ENCODE measurements at regions not wholly inside any gene's neighbourhood (a gene's known extent, or its start where the extent isn't known, plus 50 kb on each side); places are given as distances from the start of the nearest gene placed in this dataset.
"Not testable (repeated sequence)": the region's sequence is repeated elsewhere in the genome, so short reads cannot be mapped to it uniquely, and the experiment has no call there.

DNA sequence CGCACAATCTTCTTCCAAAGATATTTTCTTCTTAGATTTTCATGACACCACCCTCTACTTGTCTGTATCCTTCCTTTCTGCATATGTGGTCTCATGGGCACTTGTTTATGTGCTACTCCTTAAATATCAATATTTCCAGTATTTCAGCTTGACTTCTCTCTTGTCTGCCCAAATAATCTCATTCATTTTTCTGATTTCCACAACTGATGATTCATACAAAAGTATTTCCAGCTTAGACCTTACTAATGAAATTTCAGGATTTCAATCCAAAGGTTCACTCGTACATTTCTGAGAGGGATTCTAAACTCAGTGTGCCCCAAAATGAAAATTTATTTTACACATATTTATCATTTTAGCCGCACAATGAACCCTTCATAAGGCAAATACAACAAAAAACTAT lies 928.9 kb upstream of the C9orf72 start:
- no peak for DNase-seq (ENCODE audit: low read depth)
- TF ChIP-seq, protein P1, sequence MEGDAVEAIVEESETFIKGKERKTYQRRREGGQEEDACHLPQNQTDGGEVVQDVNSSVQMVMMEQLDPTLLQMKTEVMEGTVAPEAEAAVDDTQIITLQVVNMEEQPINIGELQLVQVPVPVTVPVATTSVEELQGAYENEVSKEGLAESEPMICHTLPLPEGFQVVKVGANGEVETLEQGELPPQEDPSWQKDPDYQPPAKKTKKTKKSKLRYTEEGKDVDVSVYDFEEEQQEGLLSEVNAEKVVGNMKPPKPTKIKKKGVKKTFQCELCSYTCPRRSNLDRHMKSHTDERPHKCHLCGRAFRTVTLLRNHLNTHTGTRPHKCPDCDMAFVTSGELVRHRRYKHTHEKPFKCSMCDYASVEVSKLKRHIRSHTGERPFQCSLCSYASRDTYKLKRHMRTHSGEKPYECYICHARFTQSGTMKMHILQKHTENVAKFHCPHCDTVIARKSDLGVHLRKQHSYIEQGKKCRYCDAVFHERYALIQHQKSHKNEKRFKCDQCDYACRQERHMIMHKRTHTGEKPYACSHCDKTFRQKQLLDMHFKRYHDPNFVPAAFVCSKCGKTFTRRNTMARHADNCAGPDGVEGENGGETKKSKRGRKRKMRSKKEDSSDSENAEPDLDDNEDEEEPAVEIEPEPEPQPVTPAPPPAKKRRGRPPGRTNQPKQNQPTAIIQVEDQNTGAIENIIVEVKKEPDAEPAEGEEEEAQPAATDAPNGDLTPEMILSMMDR (conservative IDR thresholded peaks at IDR 0.05; ENCODE audit: low read length) = no peak

GRCh38 chr9:28502741-28503140 lies 929.5 kb upstream of the C9orf72 start:
- TF ChIP-seq, protein P1 (conservative IDR thresholded peaks at IDR 0.05; ENCODE audit: low read length) = no peak
- no peak overlapping the region for H3K4me3 ChIP-seq (ENCODE audit: low read length)
- no peak for DNase-seq (ENCODE audit: low read depth)

More for the DNA sequence above, 928.9 kb upstream of the C9orf72 start:
- no peak overlapping the region for H3K4me3 ChIP-seq (ENCODE audit: low read length)

DNA sequence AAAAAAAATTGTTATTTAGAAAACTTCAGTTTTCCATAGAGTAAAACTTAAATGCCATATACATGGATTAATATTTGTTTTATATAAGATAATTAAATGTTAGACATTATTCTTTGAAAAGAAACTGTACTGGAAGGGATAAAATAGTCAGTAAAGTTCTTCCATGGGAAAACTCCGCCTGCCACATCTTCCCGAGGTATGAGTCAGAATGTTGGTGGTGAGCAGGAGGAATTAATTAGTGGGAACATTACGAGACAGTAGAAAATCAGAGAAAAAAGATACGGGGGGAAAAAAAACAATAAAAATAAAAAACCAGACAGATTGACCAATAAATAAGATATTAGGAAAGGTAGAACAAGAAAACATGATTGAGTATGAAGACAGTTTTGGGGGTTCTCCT lies 930.3 kb upstream of the C9orf72 start:
- H3K4me3 ChIP-seq (ENCODE audit: low read length) = no peak overlapping the region
- TF ChIP-seq, protein P1 (conservative IDR thresholded peaks at IDR 0.05; ENCODE audit: low read length) = no peak
- no peak for DNase-seq (ENCODE audit: low read depth)

DNA sequence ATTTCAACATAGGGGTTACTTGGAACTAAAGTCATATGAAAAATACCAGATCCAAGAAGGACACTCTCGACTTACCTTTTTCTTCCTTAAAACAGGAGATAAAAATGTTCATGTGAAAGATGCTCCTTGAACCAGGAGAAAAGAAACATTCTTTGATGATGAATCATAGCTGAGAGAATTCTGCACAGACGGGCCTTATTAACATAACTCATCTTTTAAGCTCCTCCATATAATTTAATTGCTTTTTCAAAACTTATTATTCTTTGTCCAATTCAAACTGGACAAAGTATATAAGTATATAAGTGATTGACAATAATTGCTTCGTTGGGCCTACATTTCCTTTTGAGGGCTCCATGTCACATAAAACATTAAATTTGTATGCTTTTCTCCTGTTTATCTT lies 945.2 kb upstream of the C9orf72 start:
- no peak overlapping the region for H3K4me3 ChIP-seq (ENCODE audit: low read length)
- TF ChIP-seq, protein P1 (conservative IDR thresholded peaks at IDR 0.05; ENCODE audit: low read length) = no peak
- DNase-seq (ENCODE audit: low read depth) = no peak

GRCh38 chr9:28524309-28524708 lies 951.0 kb upstream of the C9orf72 start:
- DNase-seq (ENCODE audit: low read depth); H3K4me3 ChIP-seq (ENCODE audit: low read length): not testable (repeated sequence)

DNA sequence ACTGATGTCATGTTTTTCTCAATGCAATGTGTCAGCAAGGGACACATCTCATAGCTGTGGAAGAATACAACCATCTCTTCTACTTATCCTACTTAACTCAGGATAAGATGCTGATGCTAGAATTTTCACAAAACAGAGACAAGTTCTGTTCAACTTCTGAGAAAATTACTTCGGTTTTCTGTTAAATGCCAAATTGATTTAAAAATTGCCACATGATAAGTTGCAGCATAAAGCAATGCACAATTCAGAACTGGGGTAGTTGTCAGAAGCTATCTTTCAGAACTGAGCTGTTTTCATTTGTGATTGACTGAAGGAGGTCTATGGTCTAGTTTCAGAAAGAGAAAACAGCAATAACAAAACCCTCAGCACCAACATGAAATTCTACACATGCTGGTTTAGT lies 954.8 kb upstream of the C9orf72 start:
- H3K4me3 ChIP-seq (ENCODE audit: low read length) = no peak overlapping the region
- TF ChIP-seq, protein P1 (conservative IDR thresholded peaks at IDR 0.05; ENCODE audit: low read length) = no peak
- DNase-seq (ENCODE audit: low read depth) = no peak

DNA sequence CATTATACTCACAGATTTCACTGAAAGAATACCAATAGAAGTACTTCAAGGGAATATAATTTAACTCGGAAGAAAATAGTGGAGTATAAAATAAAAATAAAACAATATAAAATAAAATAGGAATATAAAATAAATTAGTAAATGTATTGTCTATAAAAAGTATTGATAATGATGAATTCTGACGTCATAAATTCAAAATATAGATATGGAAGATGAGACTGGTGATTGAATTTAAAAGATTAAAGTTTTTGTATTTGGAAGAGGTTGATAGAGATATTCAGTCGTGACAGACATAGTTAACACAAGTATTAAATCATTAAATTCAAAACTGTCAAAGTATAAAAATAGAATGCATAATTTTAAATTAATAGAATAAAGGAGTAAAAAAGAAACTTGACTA lies 964.9 kb upstream of the C9orf72 start:
- DNase-seq (ENCODE audit: low read depth) = no peak
- TF ChIP-seq, protein P1 (conservative IDR thresholded peaks at IDR 0.05; ENCODE audit: low read length) = no peak
- no peak overlapping the region for H3K4me3 ChIP-seq (ENCODE audit: low read length)

Data from AG10803 (cell line).